SH-SY5Y (cell line): ENCODE measurements at regions not wholly inside any gene's neighbourhood (a gene's known extent, or its start where the extent isn't known, plus 50 kb on each side); places are given as distances from the start of the nearest gene placed in this dataset.

Source experiments
- GATA2 ChIP-seq: IDR thresholded peaks from 2 replicates; pipeline ENCODE4 v1.6.1; 2011; ENCODE audit warnings: mild to moderate bottlenecking, low read depth, low read length
- GATA3 ChIP-seq: IDR thresholded peaks from 2 replicates; pipeline ENCODE4 v1.6.1; 2011; ENCODE audit warnings: low read depth, mild to moderate bottlenecking, low read length, moderate library complexity

GRCh38 chr2:8548065-8548618, 133.7 kb upstream of the ID2 start:
- TF ChIP-seq GATA3 (no peak), GATA2 (no peak)

DNA sequence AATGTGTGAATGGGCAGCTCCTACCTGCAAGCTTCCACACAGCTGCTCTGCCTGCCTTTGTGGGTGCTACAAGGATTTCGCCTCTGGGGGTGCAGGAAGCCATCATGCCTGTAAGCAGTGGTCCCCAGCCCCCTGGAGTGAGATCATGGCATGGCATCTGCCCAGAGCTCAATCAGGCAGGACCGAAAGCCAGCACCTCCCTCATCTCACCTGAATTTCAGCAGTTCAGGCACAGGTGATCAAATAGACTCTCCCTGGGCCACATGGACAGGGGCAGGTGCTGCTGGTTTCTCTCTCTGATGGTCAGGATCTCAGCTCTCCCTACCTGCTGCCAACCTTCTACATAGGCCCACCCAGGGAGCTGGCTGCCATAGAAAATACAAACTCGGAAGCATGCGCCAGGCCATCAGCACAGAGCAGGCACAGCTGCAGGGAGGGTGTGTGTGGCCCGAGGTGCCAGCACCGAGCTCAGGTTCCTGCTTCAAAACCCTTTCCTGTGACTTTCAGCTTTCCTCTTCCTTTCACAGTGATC, 133.2 kb upstream of the ID2 start:
- TF ChIP-seq GATA2, result no peak
- TF ChIP-seq GATA3, result no peak

DNA sequence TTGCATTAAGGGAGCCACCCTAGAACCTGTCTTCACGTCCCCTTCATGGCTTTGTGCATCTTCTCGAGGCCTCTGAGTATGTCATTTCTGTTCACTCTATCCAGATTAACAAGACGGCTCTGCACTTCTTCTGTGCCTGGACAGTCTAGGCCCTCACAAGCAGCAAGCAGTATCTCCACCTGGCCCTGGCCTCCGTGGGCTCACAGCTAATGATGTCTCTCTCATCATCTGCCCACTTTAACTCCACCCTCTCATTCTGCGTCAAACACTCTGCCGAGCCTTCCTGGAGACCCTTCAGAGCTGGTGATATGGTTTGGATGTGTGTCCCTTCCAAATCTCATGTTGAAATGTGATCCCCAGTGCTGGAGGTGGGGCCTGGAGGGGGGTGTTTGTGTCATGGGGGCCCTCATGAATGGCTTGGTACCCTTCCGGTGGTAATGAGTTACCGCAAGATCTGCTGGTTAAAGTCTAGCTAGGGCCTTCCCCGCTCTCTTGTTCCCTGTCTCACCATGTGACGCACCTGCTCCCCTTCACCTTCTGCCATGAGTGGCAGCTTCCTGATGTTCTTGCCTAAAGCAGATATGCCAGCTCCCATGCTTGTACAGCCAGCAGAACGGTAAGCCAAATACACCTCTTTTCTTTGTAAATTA, 132.5 kb upstream of the ID2 start:
- no peak for TF ChIP-seq GATA2
- TF ChIP-seq GATA3, result no peak

DNA sequence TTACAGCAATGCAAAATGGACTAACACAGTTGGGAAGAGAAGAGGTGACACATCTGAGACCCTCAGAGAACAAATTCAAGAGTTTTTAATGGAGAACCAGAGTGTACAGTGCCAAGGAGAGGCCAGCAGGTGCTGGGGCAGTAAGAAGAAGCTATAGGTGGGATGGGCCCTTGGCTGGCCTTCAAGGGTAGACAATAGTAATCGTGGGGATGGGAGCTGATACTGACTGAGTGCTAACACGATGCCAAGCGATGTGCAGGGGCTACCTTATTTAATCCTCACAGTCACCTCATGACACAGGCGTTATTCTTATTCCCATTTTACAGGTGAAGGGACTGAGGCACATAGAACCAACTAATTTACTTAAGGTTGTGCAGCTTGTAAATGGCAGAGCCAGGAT, 131.9 kb upstream of the ID2 start:
- TF ChIP-seq GATA2 (no peak), GATA3 (no peak)

GRCh38 chr2:8550481-8550880, 131.4 kb upstream of the ID2 start:
- TF ChIP-seq GATA3, result no peak
- TF ChIP-seq GATA2, result no peak

- TF ChIP-seq GATA2 (no peak), GATA3 (no peak)
Measured at GRCh38 chr2:8550937-8551621, 130.8 kb upstream of the ID2 start.

GRCh38 chr2:8551622-8552074, 130.2 kb upstream of the ID2 start:
- no peak for TF ChIP-seq GATA3

DNA sequence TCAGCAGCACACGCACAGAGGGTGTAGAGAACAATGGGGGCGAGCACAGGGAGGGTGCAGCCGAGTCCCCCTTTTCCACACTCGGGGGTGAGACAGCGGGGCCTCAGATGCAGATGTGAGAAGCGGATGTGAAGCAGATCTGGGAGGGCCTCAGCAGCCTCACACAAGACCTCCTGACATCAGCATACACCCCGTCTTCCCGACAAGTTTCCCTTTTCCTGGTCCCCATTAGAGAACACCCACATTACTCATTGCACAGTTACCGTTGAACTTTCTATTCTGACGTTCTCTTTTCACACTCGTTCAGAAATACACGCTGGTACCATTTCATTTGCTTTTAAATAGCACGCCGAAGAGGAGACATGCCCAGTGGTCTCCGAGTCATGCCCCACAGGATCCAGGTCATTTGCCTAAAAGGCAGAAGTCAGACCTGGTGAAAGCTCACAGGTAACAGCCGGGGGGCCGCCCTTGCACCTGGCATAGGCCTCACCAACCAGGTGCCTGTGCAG, 129.5 kb upstream of the ID2 start:
- TF ChIP-seq GATA3 (no peak), GATA2 (no peak)

DNA sequence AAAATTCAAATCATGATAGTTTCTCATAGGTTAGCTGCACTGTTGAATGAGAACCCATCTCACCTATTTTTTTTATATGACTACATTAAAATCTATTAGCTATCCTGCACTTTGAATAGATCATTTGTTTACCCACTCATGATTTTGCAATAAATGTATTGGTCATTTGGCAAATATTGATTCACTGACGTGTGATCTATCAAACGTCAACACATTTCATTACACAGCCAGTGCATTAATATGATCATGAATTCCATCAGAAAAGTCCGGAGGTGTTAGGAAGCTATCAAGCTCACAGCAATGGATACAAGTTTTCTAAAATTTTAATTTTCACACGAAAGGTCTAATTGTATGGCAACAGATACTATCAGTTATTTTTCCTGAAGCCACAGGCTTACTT, 128.2 kb upstream of the ID2 start:
- TF ChIP-seq GATA2, result no peak
- no peak for TF ChIP-seq GATA3

DNA sequence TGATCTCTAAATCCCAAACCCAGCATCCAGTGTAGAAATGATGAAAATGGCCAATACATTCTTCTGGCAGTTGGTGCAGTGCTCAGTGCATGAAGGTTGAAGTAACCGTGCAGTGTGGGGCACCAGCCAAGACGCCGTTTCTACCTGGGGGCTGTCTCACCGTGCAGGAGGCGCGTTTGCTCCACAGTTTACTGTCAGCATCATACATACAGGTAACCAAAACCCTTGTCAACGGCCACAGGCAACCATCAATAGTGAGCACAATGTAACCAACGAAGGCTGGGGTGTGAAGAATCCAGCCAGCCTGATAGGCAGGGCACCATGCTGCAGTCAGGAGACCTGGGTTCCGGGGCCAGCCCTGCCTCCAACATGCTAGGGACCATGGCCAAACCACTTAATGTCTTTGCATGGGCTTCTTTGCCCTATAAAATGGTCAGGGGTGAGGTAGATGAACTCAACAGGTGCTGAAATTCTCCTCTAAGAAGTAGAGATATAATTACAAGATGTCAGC, 127.5 kb upstream of the ID2 start:
- TF ChIP-seq GATA3 (no peak), GATA2 (no peak)

DNA sequence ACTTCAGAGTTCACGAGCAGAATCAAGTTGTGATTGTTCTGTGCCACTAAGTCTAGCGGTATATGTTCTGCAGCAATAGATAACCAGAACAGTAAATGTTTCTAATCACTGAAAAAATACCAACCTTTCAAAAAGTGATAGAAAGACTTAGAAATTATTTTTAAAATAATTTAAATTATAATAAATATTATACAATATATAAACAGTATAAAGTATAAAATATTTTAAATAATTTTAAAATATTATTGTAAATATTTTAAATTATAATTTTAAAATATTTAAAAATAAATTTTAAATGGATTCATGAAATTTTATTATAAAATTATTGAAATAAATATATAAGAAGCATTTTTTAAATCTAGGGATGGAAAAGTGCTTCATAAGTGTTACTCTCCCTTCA, 126.3 kb upstream of the ID2 start:
- no peak for TF ChIP-seq GATA2
- no peak for TF ChIP-seq GATA3

DNA sequence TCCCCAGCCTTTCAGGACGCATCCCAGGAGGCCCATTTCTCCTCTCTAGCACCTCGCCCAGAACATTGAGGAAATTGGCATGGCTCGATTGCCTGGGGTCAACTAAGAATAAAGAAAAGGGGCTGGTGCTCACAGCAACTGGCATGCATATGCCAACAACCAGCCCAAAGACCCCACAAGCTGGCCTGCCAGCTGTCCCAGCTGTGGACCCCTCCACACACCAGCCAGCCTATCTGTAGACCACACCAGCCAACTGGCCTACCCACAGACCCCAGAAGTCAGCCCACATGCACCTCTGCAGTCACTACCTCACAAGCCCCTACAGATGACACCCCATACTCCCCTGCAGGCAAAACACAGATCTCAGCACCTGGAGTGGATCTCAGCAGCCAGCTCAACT, 123.8 kb upstream of the ID2 start:
- TF ChIP-seq GATA2 (no peak), GATA3 (no peak)

GRCh38 chr2:8558956-8559355, 122.9 kb upstream of the ID2 start:
- TF ChIP-seq GATA2 (no peak), GATA3 (no peak)

GRCh38 chr2:8559805-8560204, 122.1 kb upstream of the ID2 start:
- TF ChIP-seq GATA2, result no peak
- TF ChIP-seq GATA3, result no peak

- no peak for TF ChIP-seq GATA2
- TF ChIP-seq GATA3, result no peak
Measured at GRCh38 chr2:8563814-8564474, 117.9 kb upstream of the ID2 start.
